GM12878 (cell line): ENCODE measurements at regions not wholly inside any gene's neighbourhood (a gene's known extent, or its start where the extent isn't known, plus 50 kb on each side); places are given as distances from the start of the nearest gene placed in this dataset.

Source experiments
- HDAC6 ChIP-seq: fragments of 200-600 bp; sonication (generic); IDR thresholded peaks from one replicate; pipeline ENCODE4 v1.8.0; 2017; ENCODE audit warnings: antibody characterized with exemption; ENCODE audit not compliant: unreplicated experiment
- POLR2AphosphoS5 ChIP-seq: IDR thresholded peaks from 2 replicates; pipeline ENCODE4 v1.6.1; 2011; ENCODE audit warnings: mild to moderate bottlenecking, low read length, inconsistent platforms
- TBL1XR1 ChIP-seq: IDR thresholded peaks from 2 replicates; pipeline ENCODE4 v1.6.1; 2012; ENCODE audit warnings: low read depth, low read length, improper control_type of control experiment

- TF ChIP-seq TBL1XR1 (no peak), HDAC6 (no peak), POLR2AphosphoS5 (no peak)
These were observed 67.9 kb upstream of the BTN3A2 start for GRCh38 chr6:26296857-26297648.
